GM21367 (cell line): ENCODE measurements at regions not wholly inside any gene's neighbourhood (a gene's known extent, or its start where the extent isn't known, plus 50 kb on each side); places are given as distances from the start of the nearest gene placed in this dataset.

Experiments
- ATAC-seq: cut with Tn5 transposase; IDR thresholded peaks from one replicate; pipeline ENCODE4 v1.9.1; 2021; ENCODE audit not compliant: unreplicated experiment

DNA sequence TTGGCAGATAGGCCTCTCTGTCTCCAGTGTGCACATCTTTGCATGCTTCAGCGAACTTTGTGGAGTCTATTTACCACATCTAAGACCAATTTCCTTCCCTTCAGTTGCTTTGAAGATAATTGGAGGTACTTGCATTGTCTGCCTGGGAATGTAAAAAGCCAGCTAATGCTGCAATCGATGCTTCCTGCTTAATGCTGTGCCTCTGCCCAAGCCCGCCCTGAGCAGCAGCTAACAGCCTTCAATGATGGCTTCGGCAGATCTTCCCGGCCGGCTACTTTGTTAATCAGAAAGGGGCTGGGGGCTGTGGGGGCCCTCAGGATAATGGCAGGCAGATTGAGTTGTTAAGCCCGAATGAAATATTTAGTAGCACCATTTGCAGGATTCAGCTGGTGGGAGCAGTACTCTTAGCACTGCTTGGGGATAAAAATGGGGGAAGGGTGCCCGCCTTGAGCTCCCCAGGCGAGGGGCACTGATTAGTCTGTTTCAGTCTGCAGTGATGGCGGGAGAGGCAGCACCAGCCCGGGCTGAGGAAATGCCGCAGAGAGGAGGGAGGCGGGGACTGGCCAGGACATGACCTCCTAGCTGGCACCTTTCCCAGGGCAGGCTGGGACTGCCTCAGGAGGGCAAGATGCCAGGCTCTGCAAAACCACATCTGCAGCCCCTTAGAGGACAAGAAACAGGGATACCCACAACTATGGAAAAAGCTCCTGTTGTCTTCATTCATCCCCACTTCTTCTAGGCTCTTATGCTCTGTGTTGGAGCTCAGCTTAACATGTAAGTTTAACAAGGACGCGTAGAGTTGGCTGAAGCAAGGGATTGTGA, 460.0 kb downstream of the BUD13 start:
- ATAC-seq: no peak

DNA sequence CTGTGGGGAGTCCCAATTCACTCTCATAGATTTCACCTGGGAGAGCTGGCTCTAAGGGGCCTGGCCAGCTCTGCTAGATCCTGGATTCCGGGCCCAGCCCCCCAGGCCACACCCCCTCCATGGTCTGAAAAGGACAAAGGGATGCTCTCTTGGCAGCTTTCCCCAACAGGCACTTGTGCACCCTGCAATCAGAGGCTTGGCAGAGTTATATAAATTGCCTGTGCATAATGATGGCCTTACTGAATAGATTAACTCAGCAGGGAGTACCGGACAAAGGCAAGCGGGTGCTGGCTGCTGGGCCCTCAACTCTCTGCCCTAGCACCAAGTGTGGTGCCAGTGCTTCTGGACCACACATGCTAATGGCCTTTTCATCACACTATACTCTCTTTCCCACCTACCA, 461.6 kb downstream of the BUD13 start:
- ATAC-seq: no peak

DNA sequence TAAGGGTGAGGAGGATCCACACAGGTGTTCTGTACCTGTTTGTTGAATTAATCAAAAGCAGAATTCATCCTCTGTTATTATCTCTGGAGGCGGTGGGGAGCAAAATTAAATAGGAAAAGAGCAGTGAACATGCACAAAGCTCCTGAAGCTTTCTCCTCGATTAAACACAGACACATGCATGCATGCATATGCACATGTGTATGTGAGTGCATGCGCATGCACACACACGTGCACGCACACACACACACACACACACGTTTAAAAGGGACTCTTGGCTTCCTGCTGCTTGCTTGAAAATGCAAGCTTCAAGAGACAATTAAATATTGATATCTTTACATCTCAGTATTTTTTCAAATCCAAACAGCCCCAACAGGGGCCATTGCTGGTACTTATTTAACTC, 462.1 kb downstream of the BUD13 start:
- no peak for ATAC-seq

DNA sequence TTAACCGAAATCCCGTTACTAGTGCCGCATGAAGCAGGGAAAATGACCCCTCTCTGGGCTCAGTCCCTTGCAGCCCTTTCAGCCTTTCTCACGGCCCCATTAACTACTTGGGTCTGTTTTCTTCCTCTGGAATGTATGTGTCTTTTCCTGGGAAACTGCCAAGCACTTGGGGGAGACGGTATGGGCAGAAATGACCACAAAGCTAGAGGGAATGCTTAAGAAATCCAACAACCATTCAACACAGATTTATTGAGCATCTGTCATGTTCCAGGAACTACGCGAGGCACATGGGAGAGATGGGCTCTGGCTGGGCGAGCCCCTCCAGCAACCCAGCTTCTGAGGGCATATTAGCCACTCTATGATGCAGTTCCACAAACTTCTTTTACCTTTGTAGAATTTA, 462.6 kb downstream of the BUD13 start:
- ATAC-seq: no peak

DNA sequence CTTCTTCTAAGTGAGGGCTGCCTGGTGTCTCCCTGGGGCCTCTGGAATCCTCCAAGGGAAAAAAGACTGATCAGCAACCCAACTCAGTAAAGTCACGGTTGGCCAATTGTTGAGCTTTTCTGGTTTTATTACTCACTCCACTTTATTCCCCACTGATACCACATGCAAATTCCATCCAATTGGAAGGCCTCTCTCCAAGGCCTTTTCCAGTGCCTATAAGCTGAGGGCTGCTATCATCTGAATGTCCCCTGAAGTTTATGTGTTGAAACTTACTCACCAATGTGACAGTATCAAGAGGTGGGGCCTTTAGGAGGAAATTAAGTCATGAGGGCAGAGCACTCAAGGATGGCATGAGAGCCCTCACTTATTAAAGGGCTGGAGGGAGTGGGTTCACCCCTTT, 463.3 kb downstream of the BUD13 start:
- no peak for ATAC-seq

DNA sequence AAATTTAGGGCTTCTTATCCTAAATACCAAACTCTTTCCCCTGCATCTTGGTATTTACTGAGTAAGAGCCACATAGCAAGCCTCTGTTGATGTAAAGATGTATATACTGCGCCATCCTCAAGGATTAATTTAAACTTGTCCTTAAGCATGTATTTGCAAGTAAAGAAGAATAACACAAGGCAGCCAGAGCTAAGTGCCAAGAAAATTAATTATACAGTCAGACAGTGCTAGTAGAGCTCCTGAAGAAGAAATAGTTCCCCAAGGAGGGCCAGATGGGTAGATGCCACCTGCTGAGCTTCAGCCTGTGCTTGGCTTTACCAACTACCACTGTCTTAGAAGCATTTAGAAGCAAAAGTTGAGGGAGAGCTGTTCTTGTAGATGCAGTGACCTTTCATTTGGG, 470.0 kb downstream of the BUD13 start:
- no peak for ATAC-seq

DNA sequence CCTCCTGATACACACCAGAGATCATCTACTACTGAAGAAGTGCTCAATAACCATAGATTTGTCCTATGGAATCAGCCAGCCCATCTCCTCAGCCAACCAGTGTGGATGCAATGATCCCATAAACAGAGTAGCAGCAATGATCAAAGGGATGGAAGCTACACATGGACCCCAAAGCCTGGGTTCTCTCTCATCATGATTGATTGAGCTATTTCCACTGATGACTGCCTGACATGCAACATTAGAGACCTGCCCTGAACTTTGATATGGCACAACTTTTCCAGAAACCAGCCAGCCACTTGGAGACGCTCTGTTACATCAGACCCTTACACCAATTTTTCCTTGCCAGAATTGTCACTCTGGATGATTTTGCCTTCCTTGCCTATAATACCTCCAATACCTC, 471.6 kb downstream of the BUD13 start:
- no peak for ATAC-seq

DNA sequence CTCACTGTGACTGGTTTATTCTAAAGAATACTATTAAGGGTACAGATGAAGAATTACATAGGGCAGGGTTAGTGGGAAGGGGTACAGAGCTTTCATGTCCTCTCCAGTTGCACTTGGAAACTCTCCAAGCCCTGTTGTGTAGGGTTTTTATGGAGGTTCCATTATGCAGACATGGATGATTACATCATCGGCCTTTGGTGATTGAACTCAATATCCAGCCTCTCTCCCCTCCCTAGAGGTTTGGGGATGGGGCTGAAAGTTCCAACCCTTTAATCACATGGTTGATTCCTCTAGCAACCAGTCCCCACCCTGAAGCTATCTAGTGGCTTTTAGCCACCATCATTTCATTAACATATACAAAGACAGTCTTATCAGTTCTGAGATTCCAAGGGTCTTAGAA, 472.6 kb downstream of the BUD13 start:
- no peak for ATAC-seq

DNA sequence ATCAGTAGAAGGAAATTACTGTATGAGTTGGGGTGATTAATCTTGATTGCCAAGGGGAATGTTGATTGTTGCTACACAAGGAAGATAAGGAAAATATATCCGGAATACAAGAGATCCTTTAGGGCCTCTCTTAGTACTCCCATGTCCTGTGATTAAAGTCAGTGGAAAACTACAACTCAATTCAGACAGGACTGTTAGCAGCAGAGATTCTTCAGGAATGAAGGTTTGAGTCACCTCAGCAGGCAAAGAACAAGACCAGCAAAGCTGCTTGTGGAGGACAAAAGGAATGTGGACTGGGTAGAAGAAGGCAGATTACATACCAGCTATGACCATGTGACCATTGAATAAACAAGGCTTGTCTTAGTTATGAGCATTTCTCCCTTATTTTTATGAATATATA, 478.2 kb downstream of the BUD13 start:
- no peak for ATAC-seq

DNA sequence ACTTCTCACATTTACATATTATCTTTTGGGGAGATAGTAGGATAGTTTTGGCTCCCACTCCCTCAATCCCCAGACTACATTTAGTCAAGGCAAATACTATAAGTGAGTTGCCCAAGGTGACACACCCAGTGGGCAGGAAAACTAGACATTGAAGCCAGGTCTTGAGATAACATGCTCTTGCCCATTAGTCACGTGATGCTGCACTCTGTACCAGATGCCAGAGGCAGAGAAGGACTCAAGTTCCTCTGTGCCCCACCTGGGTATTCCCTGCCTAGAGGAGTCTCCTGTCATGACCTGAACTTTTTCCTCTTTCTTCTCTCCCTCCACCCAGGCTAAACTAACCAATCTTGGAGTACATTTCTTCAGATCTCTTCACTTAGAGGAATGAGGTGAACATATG, 484.9 kb downstream of the BUD13 start:
- no peak for ATAC-seq

DNA sequence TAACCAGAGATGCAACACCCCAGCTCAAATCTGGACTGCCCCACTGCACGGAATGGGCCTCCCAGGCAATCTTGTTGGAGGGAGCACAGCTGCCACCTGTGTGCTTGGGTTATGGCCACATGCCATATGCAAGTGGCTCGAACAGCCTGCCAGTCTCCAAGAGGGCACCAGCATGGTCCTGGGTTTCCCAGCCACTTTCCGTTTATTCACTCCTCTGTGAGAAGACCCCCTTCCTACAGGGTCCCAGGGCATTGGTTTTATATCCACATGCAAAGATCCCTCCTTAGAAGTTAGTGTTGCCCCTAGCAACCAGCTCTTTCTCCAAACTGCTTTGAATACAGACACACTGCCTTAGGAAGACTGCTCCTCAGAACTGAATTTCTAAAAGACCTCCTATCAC, 487.8 kb downstream of the BUD13 start:
- no peak for ATAC-seq

DNA sequence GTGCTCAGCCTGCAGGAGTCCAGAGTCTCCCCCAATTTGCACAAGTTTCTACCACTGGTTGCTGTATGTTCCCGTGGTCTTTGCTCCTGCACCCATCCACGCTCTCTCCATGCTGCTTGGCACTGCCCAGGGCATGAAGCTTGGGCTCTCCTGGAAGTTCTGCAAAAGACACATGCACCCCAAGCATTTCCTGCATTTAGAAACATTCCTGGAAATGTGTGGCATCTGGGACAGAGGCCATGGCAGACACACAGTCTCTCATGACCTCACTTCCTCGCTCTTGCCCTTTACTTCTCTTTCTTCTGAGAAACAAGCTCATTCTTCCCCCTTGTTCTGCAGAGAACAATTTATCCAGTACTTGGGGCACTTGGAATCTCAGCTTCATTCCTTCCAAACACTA, 489.5 kb downstream of the BUD13 start:
- no peak for ATAC-seq

DNA sequence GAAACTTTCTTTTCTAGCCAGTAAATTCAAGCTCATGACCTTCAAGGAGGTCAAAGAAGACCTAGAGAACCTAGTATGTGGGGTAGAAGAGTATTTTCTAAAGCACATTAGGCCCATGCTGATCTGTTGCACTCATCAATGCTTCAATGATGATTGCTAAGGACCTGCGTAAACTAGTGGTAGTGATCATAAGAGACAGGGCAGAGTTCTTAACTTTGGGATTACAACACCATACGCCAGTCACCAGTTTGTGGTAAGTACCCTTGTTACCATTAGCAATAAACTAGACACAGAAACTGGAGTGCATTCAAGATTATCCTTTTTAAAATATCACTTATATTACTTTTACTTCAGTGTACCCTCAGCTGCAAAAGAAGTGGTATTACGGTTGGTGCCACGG, 490.3 kb downstream of the BUD13 start:
- no peak for ATAC-seq

DNA sequence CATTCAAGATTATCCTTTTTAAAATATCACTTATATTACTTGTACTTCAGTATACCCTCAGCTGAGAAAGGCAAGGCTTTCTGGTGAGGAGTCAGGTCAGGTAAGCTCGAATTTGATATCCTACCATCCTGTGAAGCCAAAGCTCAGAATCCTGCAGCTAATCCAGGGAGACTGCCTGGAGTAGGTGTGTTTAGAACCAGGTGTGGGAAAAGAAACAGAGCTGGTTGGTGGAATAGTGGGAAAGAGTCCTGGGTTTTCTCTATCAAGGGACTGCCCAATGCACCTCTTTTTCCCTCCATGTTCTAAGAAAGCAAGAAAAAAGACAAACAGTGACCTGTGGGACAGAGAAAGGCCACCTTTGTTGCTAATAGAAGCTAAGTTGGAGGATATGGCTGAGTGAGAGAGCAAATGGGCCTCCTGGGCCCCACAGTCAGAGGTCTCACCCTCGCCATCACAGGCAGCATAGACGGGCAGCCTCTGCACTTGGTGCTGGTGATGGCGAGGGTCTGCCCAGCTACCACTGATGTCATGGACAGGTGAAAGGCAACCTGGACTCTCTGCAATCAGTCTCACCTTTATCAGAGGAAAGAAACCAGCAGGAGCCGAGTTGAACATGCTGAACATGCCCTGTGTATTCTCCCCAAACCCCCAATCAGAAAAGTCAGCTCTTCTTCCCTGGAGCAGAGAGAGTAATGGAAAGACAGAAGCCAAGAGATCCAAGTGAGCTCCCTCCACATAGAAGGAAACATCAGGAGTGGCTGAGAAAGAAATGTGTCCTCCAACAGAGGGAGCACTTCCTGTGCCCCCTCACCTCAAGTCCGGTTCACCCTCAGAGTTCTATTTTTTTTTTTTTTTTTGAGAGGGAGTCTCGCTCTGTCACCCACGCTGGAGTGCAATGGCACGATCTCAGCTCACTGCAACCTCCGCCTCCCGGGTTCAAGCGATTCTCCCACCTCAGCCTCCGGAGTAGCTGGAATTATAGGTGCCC, 491.3 kb downstream of the BUD13 start:
- no peak for ATAC-seq

DNA sequence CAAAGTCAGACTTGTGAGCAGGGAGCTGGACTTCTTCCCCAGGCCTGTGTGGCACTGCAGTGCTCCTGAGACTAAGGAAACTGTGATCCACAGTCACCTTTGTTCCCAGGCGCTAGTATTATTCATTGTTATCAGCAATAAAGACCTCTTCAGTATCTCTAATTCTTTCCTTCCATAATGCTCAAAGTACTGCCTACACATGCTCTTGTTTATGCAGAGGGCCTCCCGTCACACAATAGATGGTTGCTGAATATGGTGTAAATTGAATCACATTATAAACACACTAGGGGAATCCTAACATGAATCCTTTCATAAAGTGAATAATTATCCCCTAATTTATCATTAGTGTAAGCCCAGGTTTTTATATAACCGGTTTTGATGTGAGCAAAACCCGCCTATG, 493.3 kb downstream of the BUD13 start:
- ATAC-seq: no peak

DNA sequence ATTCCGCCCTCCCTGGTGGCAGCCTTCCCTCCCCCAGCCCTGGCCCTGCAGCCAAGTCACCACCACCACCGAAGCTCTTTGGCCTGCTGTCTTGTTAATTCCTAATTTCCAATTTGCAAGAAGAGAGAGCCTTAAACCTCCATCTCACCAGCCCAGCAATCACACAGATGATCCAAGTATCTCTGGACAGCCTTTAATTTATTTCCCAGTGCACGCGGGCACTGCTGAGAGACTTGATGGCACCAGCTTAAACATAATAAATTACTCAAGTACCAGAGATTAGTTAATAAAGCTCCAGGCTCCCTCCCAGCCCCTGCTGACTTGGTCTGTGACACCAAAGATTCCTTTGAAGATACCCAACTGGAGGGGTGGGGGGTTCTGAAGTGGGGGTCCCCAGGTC, 494.7 kb downstream of the BUD13 start:
- no peak for ATAC-seq

DNA sequence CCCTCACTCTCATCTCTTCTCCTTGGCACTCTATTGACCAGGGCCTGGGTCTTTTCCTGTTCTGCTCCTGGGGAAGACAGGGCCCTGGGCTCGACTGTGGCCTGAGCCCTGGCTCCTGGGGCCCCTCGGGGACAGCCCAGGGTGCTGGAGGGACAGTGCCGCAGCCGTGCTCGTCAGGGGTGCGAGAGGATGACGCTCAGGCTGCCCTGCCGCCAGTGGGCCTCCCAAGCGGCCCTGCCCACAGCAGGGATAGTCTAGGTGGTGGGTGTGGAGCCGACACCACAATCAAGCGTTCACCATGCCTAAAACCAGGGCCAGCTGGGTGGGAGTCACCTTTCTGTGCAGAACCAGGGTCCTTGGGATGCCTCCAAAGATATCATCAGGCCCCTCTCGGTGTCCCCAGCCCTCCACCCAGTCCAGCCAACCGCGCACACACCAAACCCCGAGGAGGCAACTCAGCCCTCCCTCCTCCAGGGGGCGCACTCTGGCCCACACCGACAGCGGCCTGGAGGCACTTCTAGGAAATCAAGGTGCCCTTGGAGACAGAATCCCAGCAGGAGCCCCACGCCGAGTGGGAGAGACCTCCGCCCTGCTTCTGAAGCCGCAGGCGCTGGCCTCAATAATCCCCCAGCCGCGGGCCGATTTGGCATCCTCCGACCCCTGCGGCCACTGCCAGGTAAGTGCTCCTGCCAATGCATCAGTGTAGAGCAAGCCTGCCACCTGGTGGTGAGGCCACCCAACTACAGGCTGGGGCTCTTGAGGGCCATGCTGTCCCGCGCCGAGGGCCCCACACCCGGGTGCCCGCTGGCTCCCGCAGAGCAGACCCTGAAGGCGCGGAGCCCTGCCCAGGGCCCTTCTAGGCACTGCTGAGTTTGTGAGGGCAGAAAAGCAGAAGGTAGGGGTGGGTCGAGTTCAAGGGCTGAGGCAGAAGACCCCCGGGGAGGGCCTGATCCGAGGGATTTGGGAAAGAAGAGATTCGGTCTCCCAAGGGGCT, 496.4 kb downstream of the BUD13 start:
- peak; percentile 65 for ATAC-seq

DNA sequence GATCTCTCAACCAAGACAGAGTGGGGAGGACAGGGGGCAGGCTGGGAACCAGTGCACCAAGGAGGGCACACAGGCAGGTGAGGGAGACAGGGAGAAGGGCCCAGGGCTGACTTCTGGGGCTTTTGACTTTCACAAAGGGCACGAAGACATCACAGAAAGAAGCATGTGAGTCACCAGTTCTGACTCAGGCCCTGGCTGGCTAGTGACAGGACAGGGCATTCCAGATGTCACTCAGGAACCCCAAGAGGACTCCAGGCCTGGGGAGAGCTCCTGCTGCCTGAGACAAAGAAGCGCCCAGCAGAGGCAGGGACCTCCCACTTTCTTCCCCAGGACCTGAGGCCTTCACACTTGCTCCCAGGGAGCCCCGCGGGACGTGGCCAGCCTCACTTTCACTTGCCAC, 497.2 kb downstream of the BUD13 start:
- ATAC-seq: no peak

DNA sequence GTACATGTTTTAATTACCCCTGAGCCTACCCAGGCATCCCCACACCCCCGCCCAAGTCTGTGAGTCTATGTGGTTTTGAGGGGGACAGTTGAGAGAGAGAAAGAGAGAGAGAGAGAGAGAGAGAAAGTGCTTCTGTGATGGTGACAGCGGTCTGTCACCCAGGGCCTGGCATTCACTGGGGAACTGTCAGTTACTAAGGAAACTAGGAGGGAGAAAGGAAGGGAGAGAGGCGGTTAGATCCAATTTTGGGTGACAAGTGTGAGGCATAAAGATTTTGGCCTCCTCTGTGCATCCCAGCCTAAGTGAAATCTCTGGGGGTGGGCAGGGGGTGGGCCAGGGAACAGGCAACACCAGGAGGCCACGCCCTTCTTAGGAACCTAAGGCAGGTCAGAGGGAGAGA, 498.3 kb downstream of the BUD13 start:
- no peak for ATAC-seq

DNA sequence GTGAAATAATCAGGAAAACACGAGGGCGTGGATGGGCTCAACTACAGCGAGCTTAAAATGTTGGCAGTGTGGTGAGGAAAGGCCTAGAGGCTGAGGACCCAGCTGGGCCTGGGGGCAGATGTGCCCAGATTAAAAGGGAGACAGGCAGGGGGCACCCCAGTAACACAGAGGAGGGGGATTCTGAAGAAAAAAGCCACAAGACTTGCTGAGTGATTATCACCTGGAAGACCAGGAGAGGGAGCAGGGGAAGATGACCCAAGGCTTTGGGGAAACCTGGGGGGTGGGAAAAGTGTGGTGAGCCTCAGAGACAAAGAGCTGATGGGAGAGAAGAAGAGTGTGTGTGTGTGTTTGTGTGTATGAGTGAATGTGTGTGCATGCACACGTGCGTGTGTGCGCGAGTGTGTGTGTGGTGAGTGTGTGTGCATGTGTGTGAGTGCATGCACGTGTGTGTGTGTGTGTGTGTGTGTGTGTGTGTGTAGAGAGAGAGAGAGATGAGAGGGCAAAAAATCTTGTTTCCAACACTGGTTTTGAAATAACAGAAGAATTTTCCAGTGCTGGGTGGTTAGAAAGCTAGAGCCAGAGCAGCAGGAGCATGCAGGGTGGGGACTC, 500.5 kb downstream of the BUD13 start:
- ATAC-seq: no peak

DNA sequence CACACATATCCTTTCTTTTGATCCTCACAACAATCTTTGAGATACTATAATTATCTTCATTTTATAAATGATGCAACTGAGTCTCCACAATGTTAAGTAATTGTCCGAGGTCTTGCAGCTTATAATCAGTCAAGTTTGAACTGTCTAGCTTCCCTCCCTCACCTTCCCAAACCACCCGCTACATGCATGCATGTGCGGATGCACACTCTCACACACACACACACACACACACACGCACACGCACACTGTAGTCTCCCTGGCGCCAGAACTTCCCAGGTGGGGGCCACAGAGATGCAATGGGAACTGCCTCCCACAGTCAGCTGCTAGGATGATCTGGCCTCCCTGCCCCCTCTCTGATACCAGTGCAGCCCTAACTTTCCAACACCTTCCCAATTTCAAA, 501.3 kb downstream of the BUD13 start:
- no peak for ATAC-seq
